ENCODE measurements at regions not wholly inside any gene's neighbourhood (a gene's known extent, or its start where the extent isn't known, plus 50 kb on each side); places are given as distances from the start of the nearest gene placed in this dataset.

DNA sequence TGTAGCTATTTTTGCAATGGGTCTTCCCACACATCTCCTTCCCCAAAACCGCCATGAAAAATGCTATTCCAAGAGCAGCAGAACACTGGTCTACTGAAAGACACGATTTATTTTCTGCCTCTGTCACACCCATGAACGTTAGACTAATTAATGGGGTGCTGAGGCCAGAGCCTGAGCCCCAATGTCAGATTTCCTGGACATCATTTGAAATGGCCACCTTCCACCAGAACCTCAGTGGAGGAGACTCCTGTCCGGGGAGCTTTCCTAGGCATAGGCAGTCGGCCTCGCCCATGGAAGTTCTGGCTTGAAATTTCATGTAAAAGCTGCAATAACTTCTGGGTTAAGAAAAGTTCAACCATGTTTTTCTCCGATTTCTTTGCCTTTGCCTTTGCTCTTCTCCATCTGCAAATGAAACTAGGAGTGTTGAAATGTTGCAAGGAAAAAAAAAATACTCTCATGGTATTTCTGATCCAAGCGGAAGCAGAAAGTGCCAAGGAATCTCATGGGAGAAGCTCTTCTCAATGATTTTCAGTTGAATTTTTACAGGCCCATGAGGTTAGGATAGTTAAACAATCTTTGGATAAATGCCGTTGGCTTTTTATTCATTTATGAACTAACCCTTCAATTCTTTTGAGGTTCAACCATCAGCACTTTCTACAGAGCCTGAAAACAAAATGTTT, 570.8 kb upstream of the MGMT start:
- Histone ChIP-seq H3K36me3 (ENCODE audit: insufficient read depth, low read length) (no peaks in the 10 kb centered on the region), H3K27me3 (ENCODE audit: insufficient read depth, low read length, poor library complexity) (no peaks in the 10 kb centered on the region), H2AFZ (ENCODE audit: low read depth, low read length) (no peak overlapping the region), H3K79me2 (ENCODE audit: insufficient read depth, low read length) (no peaks in the 10 kb centered on the region), H3K4me3 (ENCODE audit: low read depth in 1 of 2, low read length in 2 of 2) (no peak overlapping the region), H3K4me1 (ENCODE audit: insufficient read depth, low read length) (peaks cover 32% of the 10 kb centered on the region), H3K27ac (ENCODE audit: low read length) (no peak overlapping the region), H3K9ac (ENCODE audit: low read depth, low read length) (no peak overlapping the region), H3K9me3 (ENCODE audit: insufficient read depth, low read length, severe bottlenecking) (no peaks in the 10 kb centered on the region), H4K20me1 (ENCODE audit: insufficient read depth, low read length) (no peaks in the 10 kb centered on the region), H3K4me2 (ENCODE audit: insufficient read depth, low read length) (no peak overlapping the region)
- TF ChIP-seq EZH2 (IDR thresholded peaks at IDR 0.05; ENCODE audit: borderline replicate concordance, low read depth, low read length, severe bottlenecking): no peak
- TF ChIP-seq, protein P1, sequence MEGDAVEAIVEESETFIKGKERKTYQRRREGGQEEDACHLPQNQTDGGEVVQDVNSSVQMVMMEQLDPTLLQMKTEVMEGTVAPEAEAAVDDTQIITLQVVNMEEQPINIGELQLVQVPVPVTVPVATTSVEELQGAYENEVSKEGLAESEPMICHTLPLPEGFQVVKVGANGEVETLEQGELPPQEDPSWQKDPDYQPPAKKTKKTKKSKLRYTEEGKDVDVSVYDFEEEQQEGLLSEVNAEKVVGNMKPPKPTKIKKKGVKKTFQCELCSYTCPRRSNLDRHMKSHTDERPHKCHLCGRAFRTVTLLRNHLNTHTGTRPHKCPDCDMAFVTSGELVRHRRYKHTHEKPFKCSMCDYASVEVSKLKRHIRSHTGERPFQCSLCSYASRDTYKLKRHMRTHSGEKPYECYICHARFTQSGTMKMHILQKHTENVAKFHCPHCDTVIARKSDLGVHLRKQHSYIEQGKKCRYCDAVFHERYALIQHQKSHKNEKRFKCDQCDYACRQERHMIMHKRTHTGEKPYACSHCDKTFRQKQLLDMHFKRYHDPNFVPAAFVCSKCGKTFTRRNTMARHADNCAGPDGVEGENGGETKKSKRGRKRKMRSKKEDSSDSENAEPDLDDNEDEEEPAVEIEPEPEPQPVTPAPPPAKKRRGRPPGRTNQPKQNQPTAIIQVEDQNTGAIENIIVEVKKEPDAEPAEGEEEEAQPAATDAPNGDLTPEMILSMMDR (IDR thresholded peaks at IDR 0.05; ENCODE audit: borderline replicate concordance, extremely low read depth, low read length, poor library complexity, severe bottlenecking): no peak
- ATAC-seq (ENCODE audit: insufficient read depth, low read depth): no peak
- no peak for DNase-seq

DNA sequence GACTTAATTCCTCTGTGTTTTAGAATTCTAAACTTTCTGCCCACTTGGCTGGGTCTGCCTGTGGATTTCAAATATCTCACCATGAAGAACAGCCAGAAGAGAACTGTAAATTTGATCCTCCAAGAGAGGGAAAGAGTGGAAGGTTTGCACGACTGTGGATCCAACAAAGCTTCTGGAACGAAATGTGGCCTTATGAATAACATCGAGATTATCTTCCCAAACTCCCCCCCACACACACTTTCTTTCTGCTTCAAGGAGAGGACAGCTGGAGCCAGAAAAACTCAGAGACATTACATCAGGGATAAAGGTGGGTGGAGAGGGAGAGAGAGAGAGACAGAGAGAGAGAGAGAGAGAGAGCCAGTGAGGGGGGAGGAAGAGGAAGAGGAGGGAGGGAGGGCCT, 570.1 kb upstream of the MGMT start:
- Histone ChIP-seq H3K9ac (ENCODE audit: low read depth, low read length) (no peak overlapping the region), H2AFZ (ENCODE audit: low read depth, low read length) (no peak overlapping the region), H3K4me1 (ENCODE audit: insufficient read depth, low read length) (peaks cover 39% of the 10 kb centered on the region)

DNA sequence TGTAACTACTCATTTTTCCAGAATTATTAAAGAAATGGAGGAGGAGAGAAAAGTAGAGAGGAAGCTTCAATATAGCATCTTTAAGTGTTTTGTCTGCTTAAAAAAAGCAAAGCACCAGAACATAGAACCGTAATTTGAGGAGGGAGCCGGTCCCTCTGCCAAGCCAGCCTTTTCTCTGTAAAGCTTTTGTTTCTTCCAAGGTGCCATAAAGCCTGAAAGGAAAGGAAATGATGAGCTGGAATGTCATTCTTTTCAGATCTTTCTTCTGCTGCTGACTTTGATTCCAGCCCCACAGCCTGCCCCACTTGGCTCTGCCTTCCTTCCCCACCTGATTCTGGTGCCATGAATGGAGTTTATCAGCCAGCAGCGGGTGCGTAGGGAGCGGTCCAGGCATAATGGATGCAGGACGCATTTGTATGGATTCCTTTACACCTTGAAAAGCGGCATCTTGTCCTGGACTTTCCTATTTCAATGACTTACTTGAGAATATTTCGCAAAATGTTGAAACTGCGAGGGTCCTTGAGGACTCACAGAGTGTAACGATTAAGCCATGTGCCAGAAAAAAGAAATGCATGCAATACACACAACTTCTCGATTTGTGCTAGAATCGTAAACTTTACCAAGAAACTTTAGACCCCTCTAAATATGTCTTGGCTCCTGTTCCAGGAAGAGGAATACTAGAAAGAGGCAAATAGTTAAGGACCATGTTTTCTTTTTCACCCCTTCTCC, 569.5 kb upstream of the MGMT start:
- no peak overlapping the region for H3K4me3 ChIP-seq (ENCODE audit: low read depth in 1 of 2, low read length in 2 of 2)
- H3K36me3 ChIP-seq (ENCODE audit: insufficient read depth, low read length): no peaks in the 10 kb centered on the region
- H3K4me2 ChIP-seq (ENCODE audit: insufficient read depth, low read length): no peak overlapping the region
- no peaks in the 10 kb centered on the region for H3K9me3 ChIP-seq (ENCODE audit: insufficient read depth, low read length, severe bottlenecking)
- H3K79me2 ChIP-seq (ENCODE audit: insufficient read depth, low read length): no peaks in the 10 kb centered on the region
- H4K20me1 ChIP-seq (ENCODE audit: insufficient read depth, low read length): no peaks in the 10 kb centered on the region
- H3K9ac ChIP-seq (ENCODE audit: low read depth, low read length): no peak overlapping the region
- TF ChIP-seq EZH2 (IDR thresholded peaks at IDR 0.05; ENCODE audit: borderline replicate concordance, low read depth, low read length, severe bottlenecking): no peak
- TF ChIP-seq, protein P1 (IDR thresholded peaks at IDR 0.05; ENCODE audit: borderline replicate concordance, extremely low read depth, low read length, poor library complexity, severe bottlenecking): no peak
- DNase-seq: no peak
- H3K4me1 ChIP-seq (ENCODE audit: insufficient read depth, low read length): peaks cover 45% of the 10 kb centered on the region
- 0 out of 2 replicates have a peak overlapping the region, but pooled peaks have one; percentile 35 for H2AFZ ChIP-seq (ENCODE audit: low read depth, low read length)
- H3K27me3 ChIP-seq (ENCODE audit: insufficient read depth, low read length, poor library complexity): no peaks in the 10 kb centered on the region
- H3K27ac ChIP-seq (ENCODE audit: low read length): 0 out of 2 replicates have a peak overlapping the region, but pooled peaks have one; percentile 30
- no peak for ATAC-seq (ENCODE audit: insufficient read depth, low read depth)

More for the DNA sequence above, 570.1 kb upstream of the MGMT start:
- no peak for TF ChIP-seq EZH2 (IDR thresholded peaks at IDR 0.05; ENCODE audit: borderline replicate concordance, low read depth, low read length, severe bottlenecking)
- TF ChIP-seq, protein P1 (IDR thresholded peaks at IDR 0.05; ENCODE audit: borderline replicate concordance, extremely low read depth, low read length, poor library complexity, severe bottlenecking): no peak
- no peak for DNase-seq
- H3K4me2 ChIP-seq (ENCODE audit: insufficient read depth, low read length): no peak overlapping the region
- no peaks in the 10 kb centered on the region for H3K79me2 ChIP-seq (ENCODE audit: insufficient read depth, low read length)
- no peak overlapping the region for H3K27ac ChIP-seq (ENCODE audit: low read length)
- H3K4me3 ChIP-seq (ENCODE audit: low read depth in 1 of 2, low read length in 2 of 2): no peak overlapping the region
- no peaks in the 10 kb centered on the region for H3K36me3 ChIP-seq (ENCODE audit: insufficient read depth, low read length)
- H3K27me3 ChIP-seq (ENCODE audit: insufficient read depth, low read length, poor library complexity): no peaks in the 10 kb centered on the region
- H4K20me1 ChIP-seq (ENCODE audit: insufficient read depth, low read length): no peaks in the 10 kb centered on the region
- no peaks in the 10 kb centered on the region for H3K9me3 ChIP-seq (ENCODE audit: insufficient read depth, low read length, severe bottlenecking)
- ATAC-seq (ENCODE audit: insufficient read depth, low read depth): no peak
